CD4-positive, alpha-beta memory T cell (primary cell): ENCODE measurements at regions not wholly inside any gene's neighbourhood (a gene's known extent, or its start where the extent isn't known, plus 50 kb on each side); places are given as distances from the start of the nearest gene placed in this dataset.

Experiments used
- CTCF ChIA-PET: fragments of 350-600 bp; sonication (Branson Sonifier 250); formaldehyde crosslinking; loops from one replicate; lab custom pipeline; 2021; ENCODE audit warnings: inconsistent platforms; ENCODE audit not compliant: partially characterized antibody; lab: Charles Lee
- POLR2A ChIA-PET: fragments of 350-600 bp; sonication (Branson Sonifier 250); formaldehyde crosslinking; loops from one replicate; lab custom pipeline; 2021; ENCODE audit not compliant: partially characterized antibody; lab: Charles Lee
- DNase-seq, 5 donors: peaks; one replicate each; pipeline versions ENCODE4 v3.0.0 to v3.0.0-alpha.2; 2020 to 2022; ENCODE audit warnings: mixed read lengths in 1 of 5
- H3K27ac ChIP-seq: one replicate; pipeline ENCODE4 v1.7.0; 2013; ENCODE audit warnings: low read depth, low read length
- H3K27me3 ChIP-seq: 2 replicates; pipeline ENCODE4 v1.7.0; 2013; ENCODE audit warnings: mild to moderate bottlenecking, low read length, moderate library complexity; ENCODE audit not compliant: insufficient read depth
- H3K36me3 ChIP-seq: 2 replicates; pipeline ENCODE4 v1.7.0; 2013; ENCODE audit warnings: mild to moderate bottlenecking, low read length, moderate library complexity; ENCODE audit not compliant: insufficient read depth
- H3K4me1 ChIP-seq: 2 replicates; pipeline ENCODE4 v1.7.0; 2013; ENCODE audit warnings: mild to moderate bottlenecking, low read length, moderate library complexity; ENCODE audit not compliant: insufficient read depth
- H3K4me3 ChIP-seq, 2 donors: one replicate each; pipeline ENCODE4 v1.7.0; 2013; ENCODE audit warnings: low read length in 2 of 2, mild to moderate bottlenecking in 1 of 2
- H3K9me3 ChIP-seq, 2 donors: one replicate each; pipeline ENCODE4 v1.7.0; 2013; ENCODE audit warnings: low read length in 2 of 2, control low read depth in 1 of 2; ENCODE audit not compliant: control insufficient read depth in 1 of 2
- H3K27ac Mint-ChIP-seq, 7 donors: one replicate each; pipeline ENCODE4 v1.8.0; 2020 to 2021; ENCODE audit warnings: mixed read lengths in 7 of 7, mild to moderate bottlenecking in 6 of 7, inconsistent platforms in 3 of 7, moderate library complexity in 3 of 7
- H3K27me3 Mint-ChIP-seq, 2 donors: one replicate each; pipeline ENCODE4 v1.8.0; 2020 to 2021; ENCODE audit warnings: mixed read lengths in 2 of 2
- H3K36me3 Mint-ChIP-seq, 2 donors: one replicate each; pipeline ENCODE4 v1.8.0; 2020 to 2021; ENCODE audit warnings: mixed read lengths in 2 of 2, inconsistent platforms in 1 of 2, mild to moderate bottlenecking in 1 of 2
- H3K4me1 Mint-ChIP-seq, 4 donors: one replicate each; pipeline ENCODE4 v1.8.0; 2020 to 2021; ENCODE audit warnings: mixed read lengths in 4 of 4, mild to moderate bottlenecking in 1 of 4
- H3K4me3 Mint-ChIP-seq, 8 donors: one replicate each; pipeline ENCODE4 v1.8.0; 2020 to 2021; ENCODE audit warnings: mixed read lengths in 8 of 8, mild to moderate bottlenecking in 7 of 8, moderate library complexity in 6 of 8, inconsistent platforms in 3 of 8
- H3K9me3 Mint-ChIP-seq, 8 donors: one replicate each; pipeline ENCODE4 v1.8.0; 2020 to 2021; ENCODE audit warnings: mixed read lengths in 8 of 8, mild to moderate bottlenecking in 5 of 8, inconsistent platforms in 3 of 8, moderate library complexity in 1 of 8
- intact Hi-C: fragments of 100-400 bp; cut with micrococcal nuclease; formaldehyde crosslinking; loops from one replicate; pipeline ENCODE4 v1.15.1; 2023

- peaks cover 0 to 3% (median 0%) of the 10 kb centered on the region in 8 donors for H3K9me3 Mint-ChIP-seq
- no peaks in the 10 kb centered on the region for H3K36me3 Mint-ChIP-seq
- Histone ChIP-seq H3K36me3 (no peaks in the 10 kb centered on the region), H3K4me3 (no peak overlapping the region), H3K4me1 (no peaks in the 10 kb centered on the region), H3K27me3 (no peaks in the 10 kb centered on the region), H3K9me3 (no peaks in the 10 kb centered on the region), H3K27ac (no peak overlapping the region)
- peaks cover 21 to 30% of the 10 kb centered on the region in 2 donors for H3K27me3 Mint-ChIP-seq
- ChIA-PET CTCF (no interaction called here), POLR2A (no interaction called here)
- no peak overlapping the region for H3K27ac Mint-ChIP-seq
- H3K4me3 Mint-ChIP-seq: no peak overlapping the region
- intact Hi-C loops: no loop called here
- no peaks in the 10 kb centered on the region for H3K4me1 Mint-ChIP-seq
- no peak for DNase-seq
Measured at GRCh38 chr2:118295592-118296390, 207.5 kb downstream of the INSIG2 start.

GRCh38 chr2:118294063-118294462, 205.8 kb downstream of the INSIG2 start:
- CTCF ChIA-PET: no interaction called here
- POLR2A ChIA-PET: no interaction called here
- Mint-ChIP-seq H3K9me3 (peaks cover 0 to 3% (median 0%) of the 10 kb centered on the region in 8 donors), H3K36me3 (no peaks in the 10 kb centered on the region), H3K4me3 (no peak overlapping the region), H3K27me3 (peaks cover 17 to 24% of the 10 kb centered on the region in 2 donors), H3K27ac (no peak overlapping the region), H3K4me1 (no peaks in the 10 kb centered on the region)
- DNase-seq: no peak
- Histone ChIP-seq H3K4me1 (no peaks in the 10 kb centered on the region), H3K4me3 (no peak overlapping the region), H3K27me3 (no peaks in the 10 kb centered on the region), H3K36me3 (no peaks in the 10 kb centered on the region), H3K9me3 (no peaks in the 10 kb centered on the region), H3K27ac (no peak overlapping the region)
- intact Hi-C loops: no loop called here

- H3K27me3 ChIP-seq: no peaks in the 10 kb centered on the region
- intact Hi-C loops: no loop called here
- ChIA-PET CTCF (no interaction called here), POLR2A (no interaction called here)
- Mint-ChIP-seq H3K27me3 (peaks cover 11 to 18% of the 10 kb centered on the region in 2 donors), H3K4me3 (no peak overlapping the region), H3K9me3 (peaks cover 0 to 3% (median 0%) of the 10 kb centered on the region in 8 donors), H3K36me3 (no peaks in the 10 kb centered on the region), H3K27ac (no peak overlapping the region), H3K4me1 (no peaks in the 10 kb centered on the region)
- no peak overlapping the region for H3K4me3 ChIP-seq
- no peak overlapping the region for H3K27ac ChIP-seq
- no peaks in the 10 kb centered on the region for H3K36me3 ChIP-seq
- DNase-seq: no peak
- no peaks in the 10 kb centered on the region for H3K4me1 ChIP-seq
- no peaks in the 10 kb centered on the region for H3K9me3 ChIP-seq
Measured at GRCh38 chr2:118292991-118293390, 204.7 kb downstream of the INSIG2 start.

- DNase-seq: no peak
- Histone ChIP-seq H3K9me3 (no peaks in the 10 kb centered on the region), H3K4me1 (no peaks in the 10 kb centered on the region), H3K27me3 (no peaks in the 10 kb centered on the region), H3K36me3 (no peaks in the 10 kb centered on the region), H3K4me3 (no peak overlapping the region), H3K27ac (no peak overlapping the region)
- Mint-ChIP-seq H3K4me1 (no peaks in the 10 kb centered on the region), H3K27ac (no peak overlapping the region), H3K4me3 (no peak overlapping the region), H3K27me3 (peaks cover 12 to 14% of the 10 kb centered on the region in 2 donors), H3K9me3 (peaks cover 0 to 3% (median 0%) of the 10 kb centered on the region in 8 donors), H3K36me3 (no peaks in the 10 kb centered on the region)
- ChIA-PET CTCF (no interaction called here), POLR2A (no interaction called here)
- intact Hi-C loops: no loop called here
Measured at GRCh38 chr2:118291251-118291880, 203.1 kb downstream of the INSIG2 start.

GRCh38 chr2:118290411-118291250, 202.4 kb downstream of the INSIG2 start:
- no peak for DNase-seq
- intact Hi-C loops: no loop called here
- Mint-ChIP-seq H3K36me3 (no peaks in the 10 kb centered on the region), H3K4me1 (no peaks in the 10 kb centered on the region), H3K9me3 (no peaks in the 10 kb centered on the region), H3K4me3 (no peak overlapping the region), H3K27ac (no peak overlapping the region), H3K27me3 (peaks cover 7 to 11% of the 10 kb centered on the region in 2 donors)
- Histone ChIP-seq H3K27me3 (no peaks in the 10 kb centered on the region), H3K4me3 (no peak overlapping the region), H3K4me1 (no peaks in the 10 kb centered on the region), H3K27ac (no peak overlapping the region), H3K9me3 (no peaks in the 10 kb centered on the region), H3K36me3 (no peaks in the 10 kb centered on the region)
- ChIA-PET CTCF (no interaction called here), POLR2A (interaction anchor here (0.7 kb wide), 1 partner anchor 26 kb away, joined by 3 read pairs; no protein-coding TSS in a partner anchor)

- no peak for DNase-seq
- POLR2A ChIA-PET: no interaction called here
- H3K4me1 Mint-ChIP-seq: peaks cover 0 to 2% (median 0%) of the 10 kb centered on the region in 4 donors
- Histone ChIP-seq H3K4me3 (no peak overlapping the region), H3K27ac (no peak overlapping the region), H3K36me3 (no peaks in the 10 kb centered on the region), H3K27me3 (no peaks in the 10 kb centered on the region), H3K9me3 (no peaks in the 10 kb centered on the region), H3K4me1 (no peaks in the 10 kb centered on the region)
- H3K4me3 Mint-ChIP-seq: no peak overlapping the region
- no peak overlapping the region for H3K27ac Mint-ChIP-seq
- H3K36me3 Mint-ChIP-seq: no peaks in the 10 kb centered on the region
- peaks cover 8 to 11% of the 10 kb centered on the region in 2 donors for H3K27me3 Mint-ChIP-seq
- intact Hi-C loops: no loop called here
- CTCF ChIA-PET: no interaction called here
- no peaks in the 10 kb centered on the region for H3K9me3 Mint-ChIP-seq
Measured at GRCh38 chr2:118279005-118279404, 190.7 kb downstream of the INSIG2 start.

- no peaks in the 10 kb centered on the region for H3K9me3 ChIP-seq
- Mint-ChIP-seq H3K9me3 (no peaks in the 10 kb centered on the region), H3K4me1 (peaks cover 0 to 2% (median 0%) of the 10 kb centered on the region in 4 donors), H3K27ac (no peak overlapping the region), H3K36me3 (no peaks in the 10 kb centered on the region), H3K4me3 (no peak overlapping the region), H3K27me3 (peaks cover 7 to 8% of the 10 kb centered on the region in 2 donors)
- intact Hi-C loops: no loop called here
- H3K27ac ChIP-seq: no peak overlapping the region
- no peak overlapping the region for H3K4me3 ChIP-seq
- no peaks in the 10 kb centered on the region for H3K27me3 ChIP-seq
- H3K4me1 ChIP-seq: no peaks in the 10 kb centered on the region
- no peaks in the 10 kb centered on the region for H3K36me3 ChIP-seq
- POLR2A ChIA-PET: no interaction called here
- CTCF ChIA-PET: no interaction called here
- DNase-seq: no peak
Measured at GRCh38 chr2:118278046-118278445, 189.8 kb downstream of the INSIG2 start.
